ENCODE measurements at regions not wholly inside any gene's neighbourhood (a gene's known extent, or its start where the extent isn't known, plus 50 kb on each side); places are given as distances from the start of the nearest gene placed in this dataset.

- Histone ChIP-seq H3K4me3 (replicated peaks in 1 of 3) (no peak overlapping the region), H3K4me1 (no peaks in the 10 kb centered on the region), H3K27ac (no peak overlapping the region), H3K9me3 (no peaks in the 10 kb centered on the region), H3K27me3 (no peaks in the 10 kb centered on the region), H3K36me3 (no peaks in the 10 kb centered on the region)
- 87 to 93% methylated on average over 14 of the region's 17 CpGs for WGBS, 2 donors
- no peak for DNase-seq
- intact Hi-C loops (cut with DNase I) = no loop called here
- TF ChIP-seq CTCF (IDR thresholded peaks at IDR 0.05) (no peak), POLR2A (IDR thresholded peaks at IDR 0.05) (no peak)
These were observed 275.8 kb upstream of the IRX2 start for GRCh38 chr5:3027185-3027865.

GRCh38 chr5:3026651-3027050 lies 275.2 kb upstream of the IRX2 start:
- no peaks in the 10 kb centered on the region for H3K27me3 ChIP-seq
- intact Hi-C loops (cut with DNase I) = no loop called here
- WGBS, 2 donors = 77 to 90% methylated on average over 7 of the region's 7 CpGs
- TF ChIP-seq POLR2A (IDR thresholded peaks at IDR 0.05) = no peak
- TF ChIP-seq CTCF (IDR thresholded peaks at IDR 0.05) = no peak
- no peaks in the 10 kb centered on the region for H3K4me1 ChIP-seq
- H3K9me3 ChIP-seq = no peaks in the 10 kb centered on the region
- H3K27ac ChIP-seq = no peak overlapping the region
- no peaks in the 10 kb centered on the region for H3K36me3 ChIP-seq
- no peak for DNase-seq
- H3K4me3 ChIP-seq (replicated peaks in 1 of 3) = no peak overlapping the region

- Histone ChIP-seq H3K9me3 (no peaks in the 10 kb centered on the region), H3K27ac (no peak overlapping the region), H3K4me1 (no peaks in the 10 kb centered on the region), H3K27me3 (no peaks in the 10 kb centered on the region), H3K36me3 (no peaks in the 10 kb centered on the region), H3K4me3 (replicated peaks in 1 of 3) (no peak overlapping the region)
- WGBS, 2 donors = 47 to 53% methylated on average over 9 of the region's 9 CpGs
- TF ChIP-seq POLR2A (IDR thresholded peaks at IDR 0.05) (no peak), CTCF (IDR thresholded peaks at IDR 0.05) (no peak)
- DNase-seq = no peak
- intact Hi-C loops (cut with DNase I) = no loop called here
These were observed 274.6 kb upstream of the IRX2 start for GRCh38 chr5:3026099-3026498.

GRCh38 chr5:3025392-3025791 lies 273.9 kb upstream of the IRX2 start:
- Histone ChIP-seq H3K9me3 (no peaks in the 10 kb centered on the region), H3K36me3 (no peaks in the 10 kb centered on the region), H3K27ac (no peak overlapping the region), H3K27me3 (no peaks in the 10 kb centered on the region), H3K4me3 (replicated peaks in 1 of 3) (no peak overlapping the region), H3K4me1 (no peaks in the 10 kb centered on the region)
- WGBS, 2 donors = 65 to 79% methylated on average over 11 of the region's 11 CpGs
- TF ChIP-seq CTCF (IDR thresholded peaks at IDR 0.05) (no peak), POLR2A (IDR thresholded peaks at IDR 0.05) (no peak)
- intact Hi-C loops (cut with DNase I) = no loop called here
- no peak for DNase-seq

GRCh38 chr5:3024976-3025375 lies 273.5 kb upstream of the IRX2 start:
- 77 to 79% methylated on average over 5 to 6 of the region's 6 CpGs for WGBS, 2 donors
- no peaks in the 10 kb centered on the region for H3K9me3 ChIP-seq
- TF ChIP-seq POLR2A (IDR thresholded peaks at IDR 0.05) = no peak
- no peak for TF ChIP-seq CTCF (IDR thresholded peaks at IDR 0.05)
- no peaks in the 10 kb centered on the region for H3K27me3 ChIP-seq
- intact Hi-C loops (cut with DNase I) = no loop called here
- DNase-seq = no peak
- no peak overlapping the region for H3K4me3 ChIP-seq (replicated peaks in 1 of 3)
- no peaks in the 10 kb centered on the region for H3K4me1 ChIP-seq
- no peaks in the 10 kb centered on the region for H3K36me3 ChIP-seq
- H3K27ac ChIP-seq = no peak overlapping the region

Data from thyroid gland (tissue), 4 donors.